GM12892 (cell line): ENCODE measurements at regions not wholly inside any gene's neighbourhood (a gene's known extent, or its start where the extent isn't known, plus 50 kb on each side); places are given as distances from the start of the nearest gene placed in this dataset.

Experiments used
- DNase-seq: peaks from one replicate; pipeline ENCODE4 v3.0.0; 2011; ENCODE audit not compliant: insufficient read length
- FAIRE-seq: peaks from 2 replicates; lab custom pipeline; 2011; peaks lifted over from hg19 to GRCh38; lab: Jason Lieb, UNC
- POLR2A ChIP-seq: IDR thresholded peaks from 2 replicates; pipeline ENCODE4 v1.6.1; 2011; ENCODE audit warnings: low read depth, low read length, control low read depth
- POLR2AphosphoS5 ChIP-seq: IDR thresholded peaks from 2 replicates; pipeline ENCODE4 v1.6.1; 2011; ENCODE audit warnings: low read depth, low read length, control low read depth
- TAF1 ChIP-seq: IDR thresholded peaks from 2 replicates; pipeline ENCODE4 v1.6.1; 2011; ENCODE audit warnings: low read depth, mild to moderate bottlenecking, control low read depth, low read length, borderline replicate concordance

DNA sequence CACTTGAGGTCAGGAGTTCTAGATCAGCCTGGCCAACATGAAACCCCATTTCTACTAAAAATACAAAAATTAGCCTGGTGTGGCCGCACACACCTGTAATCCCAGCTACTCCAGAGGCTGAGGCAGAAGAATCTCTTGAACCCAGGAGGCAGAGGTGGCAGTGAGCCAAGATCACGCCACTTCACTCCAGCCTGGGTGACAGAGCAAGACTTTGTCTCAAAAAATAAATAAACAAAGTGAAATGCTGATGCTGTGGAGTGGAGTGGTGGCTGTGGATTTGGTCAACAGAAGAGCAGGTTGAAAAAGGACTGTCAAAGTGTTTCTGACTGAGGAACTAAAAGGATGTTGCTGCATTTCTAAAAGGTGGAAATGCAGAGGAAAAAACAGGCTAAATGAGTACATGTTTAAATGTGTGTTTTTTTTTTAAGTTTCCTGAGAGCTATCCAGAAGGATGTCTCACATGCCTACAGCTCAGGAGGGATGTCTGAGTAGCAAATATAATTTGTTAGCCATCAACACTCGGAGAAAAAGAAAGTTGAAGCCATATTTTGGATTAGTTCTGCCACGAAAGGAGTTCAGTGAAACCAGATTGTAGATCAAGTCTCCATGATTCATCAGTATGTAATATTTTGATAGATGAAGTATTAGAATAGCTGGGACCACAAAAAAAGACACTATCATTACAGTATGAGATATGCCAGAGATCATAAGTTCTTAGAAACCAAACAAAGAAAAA lies 621.1 kb upstream of the ADGRB3 start:
- TF ChIP-seq TAF1 (no peak), POLR2AphosphoS5 (no peak), POLR2A (no peak)
- DNase-seq: no peak
- no peak for FAIRE-seq

DNA sequence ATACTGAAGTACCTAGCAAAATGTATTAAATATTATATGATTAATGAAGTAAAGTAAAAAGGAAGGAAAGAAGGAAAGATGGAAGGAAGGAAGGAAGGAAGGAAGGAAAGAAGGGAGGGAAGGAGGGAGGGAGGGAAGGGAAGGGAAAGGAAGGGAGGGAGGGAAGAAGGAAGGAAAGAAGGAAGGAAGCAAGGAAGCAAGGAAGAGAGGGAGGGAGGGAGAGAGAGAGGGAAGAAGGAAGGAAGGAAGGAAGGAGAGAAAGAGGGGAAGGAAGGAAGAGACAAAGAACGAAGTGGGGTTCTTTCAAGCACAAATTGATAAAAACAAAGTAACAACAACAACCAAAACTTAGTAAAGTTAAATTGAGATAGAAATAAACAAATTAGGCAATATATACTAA lies 622.3 kb upstream of the ADGRB3 start:
- TF ChIP-seq POLR2A (no peak), TAF1 (no peak), POLR2AphosphoS5 (no peak)
- no peak for DNase-seq
- FAIRE-seq: no peak

DNA sequence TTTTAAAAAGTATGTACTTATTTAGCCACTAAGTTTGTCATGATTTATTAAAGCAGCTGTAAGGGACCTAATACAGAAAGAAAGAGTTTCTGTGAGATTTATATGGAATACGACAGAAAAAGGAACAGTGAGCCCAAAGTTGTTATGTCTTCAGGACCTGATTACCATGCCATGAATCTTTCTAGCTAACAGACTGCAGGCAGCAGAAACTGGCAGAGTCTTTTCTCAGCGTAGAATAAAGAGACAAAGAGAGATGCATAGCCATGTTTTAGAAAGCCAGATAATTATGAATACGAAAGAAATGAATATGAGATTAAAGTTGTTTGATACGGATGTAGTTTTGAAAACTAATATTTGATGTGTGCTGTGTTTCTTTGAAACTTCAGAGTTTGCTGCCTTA lies 624.1 kb upstream of the ADGRB3 start:
- DNase-seq (no peak), FAIRE-seq (no peak)
- TF ChIP-seq POLR2AphosphoS5 (no peak), POLR2A (no peak), TAF1 (no peak)

DNA sequence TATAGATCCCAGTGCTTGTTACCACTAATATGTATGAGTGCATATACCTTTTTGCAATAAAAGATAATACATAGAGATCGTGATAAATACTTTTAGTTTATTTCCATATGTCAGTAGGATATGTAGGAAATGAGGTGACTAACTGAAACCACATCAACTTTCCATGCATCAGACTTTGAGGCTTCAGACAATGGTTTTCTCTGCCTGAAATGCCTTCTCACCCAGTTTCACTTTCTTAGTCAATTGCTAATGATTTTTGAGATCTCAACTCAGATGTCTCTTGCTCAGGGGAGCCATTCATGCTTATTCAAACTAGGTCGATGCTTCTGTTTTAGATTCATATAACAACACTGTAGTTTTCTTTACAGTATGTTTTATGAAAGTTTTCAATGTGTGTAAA lies 626.6 kb upstream of the ADGRB3 start:
- FAIRE-seq: peak; percentile 48
- no peak for DNase-seq
- TF ChIP-seq POLR2A (no peak), POLR2AphosphoS5 (no peak), TAF1 (no peak)

DNA sequence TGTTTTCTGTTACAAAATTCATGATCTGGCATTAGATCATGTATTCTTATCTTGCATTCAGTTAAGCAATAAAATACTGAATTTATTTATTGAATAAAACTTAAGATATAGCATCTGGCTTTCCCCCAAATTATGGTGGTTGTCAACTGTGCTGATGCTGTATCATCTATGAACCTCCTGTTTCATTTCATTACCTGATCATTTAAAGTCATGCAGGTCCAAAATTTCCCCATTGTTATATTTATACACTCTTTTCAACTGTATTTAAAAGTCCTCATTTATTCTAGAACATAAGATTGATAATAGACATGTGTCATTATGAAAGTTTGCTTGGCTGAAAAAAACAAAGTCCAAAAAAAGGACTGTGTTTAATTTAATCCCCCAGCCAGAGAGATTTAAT lies 627.4 kb upstream of the ADGRB3 start:
- DNase-seq (no peak), FAIRE-seq (no peak)
- TF ChIP-seq POLR2AphosphoS5 (no peak), TAF1 (no peak), POLR2A (no peak)

DNA sequence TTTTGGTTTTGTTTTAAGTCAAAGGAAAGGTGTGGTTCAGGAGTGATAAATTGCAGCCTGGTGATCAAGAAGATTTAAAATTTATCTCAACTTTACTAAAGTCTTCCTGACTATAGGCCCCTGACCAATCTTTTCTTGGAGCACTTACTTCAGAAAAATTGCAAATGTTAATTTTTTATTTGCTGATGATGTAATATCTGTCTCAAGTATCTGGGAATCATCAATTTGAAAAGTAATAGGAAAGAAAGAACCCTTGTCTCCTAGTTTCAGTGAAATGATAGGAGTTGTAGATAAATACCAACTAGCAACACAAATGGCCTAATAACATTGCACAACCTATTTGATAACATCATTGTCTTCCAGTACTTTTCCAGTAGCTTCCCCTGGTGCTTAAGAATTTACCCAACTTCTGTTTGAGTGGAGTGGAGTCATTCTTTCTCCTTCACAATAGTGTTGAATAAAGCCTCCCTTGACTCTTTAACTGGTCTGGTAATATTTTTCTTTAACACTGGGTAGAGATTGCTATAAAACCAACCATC lies 648.3 kb upstream of the ADGRB3 start:
- TF ChIP-seq TAF1 (no peak), POLR2A (no peak), POLR2AphosphoS5 (no peak)
- DNase-seq (no peak), FAIRE-seq (no peak)

DNA sequence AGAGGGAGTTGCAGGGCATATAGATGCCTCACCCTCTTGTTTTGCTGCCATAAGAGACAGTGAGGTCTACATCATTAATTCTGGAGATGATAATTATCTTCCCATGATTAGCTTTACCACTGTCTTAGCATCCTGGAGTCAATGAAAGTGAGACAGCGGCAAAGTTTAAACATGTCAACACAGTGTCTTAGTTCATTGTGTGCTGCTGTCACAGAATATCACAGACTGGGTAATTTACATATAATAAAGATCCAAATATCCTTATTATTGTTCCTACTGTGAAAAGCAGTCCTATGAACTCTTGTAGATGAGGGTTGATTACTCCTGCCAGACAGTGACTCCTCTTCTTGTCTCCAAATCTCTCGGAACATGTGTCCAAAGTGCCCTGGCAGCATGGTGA lies 658.6 kb upstream of the ADGRB3 start:
- no peak for DNase-seq
- no peak for TF ChIP-seq TAF1
- TF ChIP-seq POLR2A: no peak
- TF ChIP-seq POLR2AphosphoS5: no peak
- no peak for FAIRE-seq

DNA sequence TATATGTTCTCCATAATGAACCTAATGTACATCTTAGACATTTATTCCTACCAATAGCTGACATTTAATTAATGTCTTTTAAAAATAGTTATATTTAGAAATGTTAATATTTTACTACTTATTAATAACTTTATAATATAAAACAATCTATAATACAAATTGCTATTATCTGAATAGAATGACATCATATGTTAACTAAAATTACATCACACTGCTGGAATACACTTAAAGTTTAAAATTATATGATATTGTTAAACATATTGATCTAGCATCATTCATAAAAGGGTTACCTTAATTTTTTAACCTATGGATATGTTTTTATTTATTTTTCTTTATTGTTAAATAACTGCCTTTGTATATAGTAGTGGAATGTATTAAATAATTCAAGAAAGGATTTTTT lies 660.2 kb upstream of the ADGRB3 start:
- no peak for TF ChIP-seq POLR2A
- no peak for TF ChIP-seq POLR2AphosphoS5
- TF ChIP-seq TAF1: no peak
- FAIRE-seq (no peak), DNase-seq (no peak)

DNA sequence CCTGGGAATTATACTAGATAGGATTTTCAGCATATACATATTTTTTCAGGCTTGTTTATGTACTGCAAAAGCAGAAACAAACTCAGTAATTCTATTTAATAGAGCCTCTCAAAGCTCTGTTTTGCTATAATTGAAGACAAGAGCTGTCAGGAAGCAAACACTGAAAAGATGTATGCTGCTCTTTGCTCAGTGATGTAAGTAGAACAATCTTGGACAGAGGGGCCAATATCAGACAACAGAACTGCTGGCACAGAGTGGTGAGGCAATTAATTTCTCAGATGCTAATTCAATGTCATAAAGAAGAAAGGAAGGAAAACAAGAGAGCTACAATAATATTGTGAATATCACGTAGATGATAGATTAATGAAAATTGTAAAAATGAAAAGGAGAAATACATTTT lies 663.3 kb upstream of the ADGRB3 start:
- no peak for TF ChIP-seq TAF1
- TF ChIP-seq POLR2A: no peak
- no peak for TF ChIP-seq POLR2AphosphoS5
- FAIRE-seq: no peak
- DNase-seq: no peak

DNA sequence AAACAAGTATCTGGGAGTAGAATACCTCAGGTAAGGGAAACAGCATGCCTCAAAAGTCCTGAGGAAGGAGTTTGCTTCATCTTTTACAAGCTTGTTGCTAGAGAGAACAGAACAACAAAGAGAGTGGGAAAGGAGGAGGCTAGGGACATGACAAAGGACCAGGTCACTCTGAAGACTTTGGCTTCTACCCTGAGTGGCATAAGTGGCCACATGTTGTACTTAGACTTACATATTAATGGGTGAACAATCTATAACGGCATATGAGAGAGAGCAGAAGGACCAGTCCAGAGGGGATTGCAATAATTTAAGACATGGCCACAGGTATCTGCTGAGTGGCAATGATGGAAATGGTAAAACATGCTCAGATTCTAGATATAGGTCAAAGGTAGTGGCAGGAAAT lies 668.3 kb upstream of the ADGRB3 start:
- DNase-seq (no peak), FAIRE-seq (no peak)
- TF ChIP-seq POLR2AphosphoS5: no peak
- no peak for TF ChIP-seq POLR2A
- no peak for TF ChIP-seq TAF1

DNA sequence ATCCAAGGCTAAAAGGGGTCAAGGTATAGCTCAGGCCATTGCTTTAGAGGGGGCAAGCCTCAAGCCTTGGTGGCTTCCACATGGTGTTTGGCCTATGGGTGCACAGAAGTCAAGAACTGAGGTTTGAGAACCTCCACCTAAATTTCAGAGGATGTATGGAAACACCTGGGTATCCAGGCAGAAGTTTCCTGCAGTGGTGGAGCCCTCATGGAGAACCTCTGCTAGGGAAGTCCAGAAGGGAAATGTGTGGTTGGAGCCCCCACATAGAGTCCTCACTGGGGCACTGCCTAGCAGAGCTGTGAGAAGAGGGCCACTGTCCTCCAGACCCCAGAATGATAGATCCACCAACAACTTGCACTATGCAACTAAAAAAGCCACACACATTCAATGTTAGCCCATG lies 678.7 kb upstream of the ADGRB3 start:
- TF ChIP-seq POLR2A (no peak), POLR2AphosphoS5 (no peak), TAF1 (no peak)
- FAIRE-seq (no peak), DNase-seq (no peak)

DNA sequence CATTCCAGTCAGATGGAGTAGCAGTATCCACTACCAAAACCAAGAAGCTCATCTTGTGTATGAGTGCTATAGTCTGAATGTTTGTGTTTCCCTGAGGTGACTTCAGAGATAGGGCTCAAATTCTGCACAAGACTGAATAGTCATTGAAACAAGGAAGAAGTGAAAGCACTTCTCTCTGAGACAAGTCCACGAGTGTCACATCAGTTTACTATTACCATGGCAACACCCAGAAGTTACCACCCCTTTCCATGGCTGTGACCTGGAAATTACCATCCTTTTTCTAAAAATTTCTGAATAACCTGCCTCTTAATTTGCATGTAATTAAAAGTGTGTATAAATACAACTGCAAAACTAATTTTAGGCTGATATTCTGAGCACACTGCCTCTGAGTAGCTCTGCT lies 682.1 kb upstream of the ADGRB3 start:
- DNase-seq (no peak), FAIRE-seq (no peak)

More for the DNA sequence above, 682.1 kb upstream of the ADGRB3 start:
- TF ChIP-seq POLR2A (no peak), TAF1 (no peak), POLR2AphosphoS5 (no peak)
